ENCODE measurements at regions not wholly inside any gene's neighbourhood (a gene's known extent, or its start where the extent isn't known, plus 50 kb on each side); places are given as distances from the start of the nearest gene placed in this dataset.

DNA sequence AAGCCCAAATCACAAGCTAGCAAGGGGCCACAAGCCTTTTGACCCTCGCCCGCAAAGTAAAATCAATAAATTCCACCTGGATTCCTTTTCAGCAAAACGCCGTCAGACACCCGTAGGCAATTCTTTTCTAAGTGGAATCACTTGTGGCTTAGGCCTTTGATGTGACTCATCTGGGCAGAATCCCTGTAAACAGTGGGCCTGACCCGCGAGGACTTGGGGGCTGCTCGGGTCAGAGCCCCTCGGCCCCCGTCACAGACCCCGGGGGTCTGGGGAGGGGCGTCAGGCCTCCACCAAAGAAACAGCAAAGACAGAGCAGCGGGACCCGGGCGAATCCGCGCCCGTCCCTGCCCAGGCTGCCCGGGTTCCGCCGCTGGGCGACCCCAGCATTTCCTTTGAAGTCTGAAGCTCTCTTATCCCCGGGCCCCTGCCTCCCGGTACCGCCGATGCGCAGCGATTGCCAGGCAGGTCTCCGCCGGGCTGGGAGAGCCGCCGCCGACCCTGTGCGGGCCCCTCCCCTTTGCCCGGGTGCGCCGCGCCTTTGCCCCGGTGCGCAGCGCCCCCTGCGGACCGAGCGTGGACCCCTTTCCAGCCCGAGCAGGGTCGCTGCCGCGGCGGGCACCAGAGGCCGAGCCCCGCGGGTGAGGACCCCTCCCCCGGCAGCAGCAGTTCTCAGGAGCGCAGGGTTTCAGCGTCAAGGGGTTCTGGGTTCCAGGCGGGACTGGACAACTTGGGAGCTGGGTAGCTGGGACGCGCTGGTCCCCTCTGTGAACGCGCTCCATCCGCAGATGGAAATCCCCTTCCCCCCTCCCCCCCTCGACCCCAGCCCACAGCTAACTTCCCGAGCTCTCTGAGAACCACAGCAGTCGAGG lies 178.3 kb downstream of the UACA start:
- DNase-seq (ENCODE audit: extremely low spot score), result no peak
- Histone ChIP-seq H3K4me3 (peak overlapping the region; percentile 3 to 29 (median 24)), H3K9me3 (no peaks in the 10 kb centered on the region), H3K27me3 (peaks cover 0 to 35% (median 0%) of the 10 kb centered on the region in 4 donors), H3K27ac (replicated peaks in 1 of 4) (no peak overlapping the region), H3K4me1 (peaks cover 4 to 21% (median 9%) of the 10 kb centered on the region in 4 donors), H3K36me3 (no peaks in the 10 kb centered on the region)
- TF ChIP-seq EP300 (IDR thresholded peaks at IDR 0.05), result no peak
- no peak for TF ChIP-seq POLR2AphosphoS5 (IDR thresholded peaks at IDR 0.05)
- TF ChIP-seq, protein P1, sequence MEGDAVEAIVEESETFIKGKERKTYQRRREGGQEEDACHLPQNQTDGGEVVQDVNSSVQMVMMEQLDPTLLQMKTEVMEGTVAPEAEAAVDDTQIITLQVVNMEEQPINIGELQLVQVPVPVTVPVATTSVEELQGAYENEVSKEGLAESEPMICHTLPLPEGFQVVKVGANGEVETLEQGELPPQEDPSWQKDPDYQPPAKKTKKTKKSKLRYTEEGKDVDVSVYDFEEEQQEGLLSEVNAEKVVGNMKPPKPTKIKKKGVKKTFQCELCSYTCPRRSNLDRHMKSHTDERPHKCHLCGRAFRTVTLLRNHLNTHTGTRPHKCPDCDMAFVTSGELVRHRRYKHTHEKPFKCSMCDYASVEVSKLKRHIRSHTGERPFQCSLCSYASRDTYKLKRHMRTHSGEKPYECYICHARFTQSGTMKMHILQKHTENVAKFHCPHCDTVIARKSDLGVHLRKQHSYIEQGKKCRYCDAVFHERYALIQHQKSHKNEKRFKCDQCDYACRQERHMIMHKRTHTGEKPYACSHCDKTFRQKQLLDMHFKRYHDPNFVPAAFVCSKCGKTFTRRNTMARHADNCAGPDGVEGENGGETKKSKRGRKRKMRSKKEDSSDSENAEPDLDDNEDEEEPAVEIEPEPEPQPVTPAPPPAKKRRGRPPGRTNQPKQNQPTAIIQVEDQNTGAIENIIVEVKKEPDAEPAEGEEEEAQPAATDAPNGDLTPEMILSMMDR (IDR thresholded peaks at IDR 0.05), result peak in 2 of 3 experiments; percentile 20 to 23
- 52% methylated on average over 32 of the region's 64 CpGs for WGBS
- intact Hi-C loops (cut with DNase I), result no loop called here

DNA sequence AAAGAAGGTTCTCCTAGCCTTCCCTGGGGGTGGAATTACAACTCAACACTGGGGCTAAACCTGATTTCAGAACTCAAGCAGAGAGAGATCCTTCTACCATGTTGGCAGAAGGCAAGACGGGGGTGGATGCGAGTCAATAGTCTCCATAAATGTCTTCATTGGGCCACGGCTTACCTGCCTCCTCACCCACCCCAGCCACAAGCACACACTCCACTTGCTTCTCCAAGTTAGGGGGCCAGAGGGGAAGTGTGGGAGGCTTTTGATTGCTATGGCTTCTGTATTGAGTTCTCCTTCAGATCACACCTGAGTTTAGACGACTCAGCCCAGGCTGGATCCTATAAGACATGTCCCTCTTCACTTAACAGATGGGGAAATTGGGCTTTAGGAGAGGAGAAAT lies 178.9 kb downstream of the UACA start:
- DNase-seq (ENCODE audit: extremely low spot score), result no peak
- Histone ChIP-seq H3K27me3 (peaks cover 0 to 35% (median 0%) of the 10 kb centered on the region in 4 donors), H3K36me3 (no peaks in the 10 kb centered on the region), H3K4me3 (no peak overlapping the region), H3K27ac (replicated peaks in 1 of 4) (no peak overlapping the region), H3K4me1 (peaks cover 4 to 21% (median 9%) of the 10 kb centered on the region in 4 donors), H3K9me3 (no peaks in the 10 kb centered on the region)
- TF ChIP-seq EP300 (IDR thresholded peaks at IDR 0.05), result no peak
- no peak for TF ChIP-seq POLR2AphosphoS5 (IDR thresholded peaks at IDR 0.05)
- TF ChIP-seq POLR2A (IDR thresholded peaks at IDR 0.05; ENCODE audit: low read depth), result no peak
- TF ChIP-seq, protein P1 (IDR thresholded peaks at IDR 0.05), result no peak
- intact Hi-C loops (cut with DNase I), result no loop called here
- WGBS, result 93% methylated on average over 4 of the region's 4 CpGs

DNA sequence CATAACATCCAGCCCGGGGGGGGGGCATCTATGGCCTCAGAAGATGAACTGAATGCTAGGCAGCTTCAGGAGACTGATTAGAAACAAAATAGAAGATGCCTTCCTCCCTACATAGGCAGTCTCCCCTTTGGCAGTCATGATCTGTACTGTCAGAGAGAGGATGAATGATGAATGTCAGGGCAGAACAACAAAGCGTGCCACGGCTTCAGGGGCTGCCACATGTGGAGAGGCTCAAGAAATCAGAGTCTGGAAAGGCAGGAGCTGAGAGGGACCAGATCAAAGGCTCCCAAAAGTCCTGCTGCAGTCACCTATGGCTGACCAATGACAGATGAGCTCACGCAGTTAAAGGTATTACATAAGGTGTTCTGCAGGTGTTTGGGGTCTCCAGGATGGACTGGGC lies 180.4 kb downstream of the UACA start:
- intact Hi-C loops (cut with DNase I), result no loop called here
- WGBS, result 68% methylated on average over 4 of the region's 4 CpGs
- no peaks in the 10 kb centered on the region for H3K36me3 ChIP-seq

DNA sequence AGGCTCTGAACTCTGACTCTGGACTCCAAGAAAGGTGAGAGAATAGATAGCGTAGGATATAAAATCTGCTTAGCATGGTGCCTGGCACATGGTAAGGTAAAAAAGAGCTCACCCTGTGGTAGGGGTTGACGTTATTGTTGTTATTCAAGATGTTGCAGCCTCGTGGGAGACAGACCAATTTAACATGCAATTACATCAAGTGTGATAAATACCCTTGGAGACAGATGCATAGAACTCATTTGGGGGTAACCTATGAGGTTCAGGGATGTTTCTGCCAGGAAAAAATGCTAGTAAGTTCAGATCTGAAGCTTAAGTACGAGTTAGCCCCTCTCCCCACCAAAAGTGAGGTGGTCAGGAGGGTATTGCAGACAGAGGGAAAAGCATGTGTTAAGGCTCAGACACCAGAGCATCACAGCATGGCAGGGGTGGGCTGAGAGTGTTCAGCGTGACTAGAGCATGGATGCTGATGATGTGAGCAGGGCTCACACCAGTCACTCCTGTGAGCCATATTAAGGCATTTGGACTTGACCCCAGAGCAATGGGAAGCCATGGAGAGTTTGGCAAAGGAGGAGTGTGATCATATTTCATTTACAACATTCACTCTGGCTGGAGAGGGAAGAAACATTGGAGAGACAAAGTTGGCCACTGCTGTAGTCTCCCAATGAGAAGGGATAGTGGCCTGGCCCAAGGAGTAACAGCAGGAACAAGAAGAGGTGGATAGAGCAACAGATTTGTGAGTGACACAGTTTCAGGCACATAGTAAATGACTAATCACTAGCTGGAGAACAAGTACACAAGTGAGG lies 181.0 kb downstream of the UACA start:
- H3K27ac ChIP-seq (replicated peaks in 1 of 4), result no peak overlapping the region
- no peak overlapping the region for H3K4me3 ChIP-seq
- no peaks in the 10 kb centered on the region for H3K9me3 ChIP-seq
- H3K4me1 ChIP-seq, result peaks cover 4 to 21% (median 9%) of the 10 kb centered on the region in 4 donors
- H3K36me3 ChIP-seq, result no peaks in the 10 kb centered on the region
- DNase-seq (ENCODE audit: extremely low spot score), result no peak
- peaks cover 0 to 30% (median 0%) of the 10 kb centered on the region in 4 donors for H3K27me3 ChIP-seq
- no peak for TF ChIP-seq POLR2A (IDR thresholded peaks at IDR 0.05; ENCODE audit: low read depth)
- TF ChIP-seq, protein P1 (IDR thresholded peaks at IDR 0.05), result no peak
- no peak for TF ChIP-seq EP300 (IDR thresholded peaks at IDR 0.05)
- no peak for TF ChIP-seq POLR2AphosphoS5 (IDR thresholded peaks at IDR 0.05)
- intact Hi-C loops (cut with DNase I), result no loop called here
- 72% methylated on average over 5 of the region's 5 CpGs for WGBS

More for the DNA sequence above, 180.4 kb downstream of the UACA start:
- Histone ChIP-seq H3K4me1 (peaks cover 4 to 21% (median 9%) of the 10 kb centered on the region in 4 donors), H3K27ac (replicated peaks in 1 of 4) (no peak overlapping the region), H3K9me3 (no peaks in the 10 kb centered on the region), H3K27me3 (peaks cover 0 to 34% (median 0%) of the 10 kb centered on the region in 4 donors), H3K4me3 (no peak overlapping the region)
- no peak for DNase-seq (ENCODE audit: extremely low spot score)
- TF ChIP-seq, protein P1 (IDR thresholded peaks at IDR 0.05), result no peak
- TF ChIP-seq POLR2AphosphoS5 (IDR thresholded peaks at IDR 0.05) (no peak), POLR2A (IDR thresholded peaks at IDR 0.05; ENCODE audit: low read depth) (no peak), EP300 (IDR thresholded peaks at IDR 0.05) (no peak)
